GM12873 (cell line): ENCODE measurements at regions not wholly inside any gene's neighbourhood (a gene's known extent, or its start where the extent isn't known, plus 50 kb on each side); places are given as distances from the start of the nearest gene placed in this dataset.

Experiments used
- CTCF ChIP-seq: IDR thresholded peaks from 2 replicates; pipeline ENCODE4 v1.5.1; 2012; ENCODE audit warnings: low read depth, mild to moderate bottlenecking, moderate library complexity, low read length, control low read depth; ENCODE audit not compliant: insufficient read depth; ENCODE audit errors: missing control alignments

GRCh38 chr2:14684516-14684915, 52.0 kb downstream of the LRATD1 start:
- TF ChIP-seq CTCF = no peak

GRCh38 chr2:14690926-14691325, 58.4 kb downstream of the LRATD1 start:
- no peak for TF ChIP-seq CTCF

- TF ChIP-seq CTCF = no peak
Observed at GRCh38 chr2:14693874-14694273, 61.4 kb downstream of the LRATD1 start.

GRCh38 chr2:14700753-14701152, 68.2 kb downstream of the LRATD1 start:
- TF ChIP-seq CTCF = no peak

- no peak for TF ChIP-seq CTCF
Observed at GRCh38 chr2:14702258-14702657, 69.7 kb downstream of the LRATD1 start.

- TF ChIP-seq CTCF = no peak
Observed at GRCh38 chr2:14706201-14706600, 73.7 kb downstream of the LRATD1 start.

GRCh38 chr2:14712111-14712510, 79.6 kb downstream of the LRATD1 start:
- no peak for TF ChIP-seq CTCF

- no peak for TF ChIP-seq CTCF
Observed at GRCh38 chr2:14713248-14713647, 80.7 kb downstream of the LRATD1 start.
